ENCODE measurements at regions not wholly inside any gene's neighbourhood (a gene's known extent, or its start where the extent isn't known, plus 50 kb on each side); places are given as distances from the start of the nearest gene placed in this dataset.
"Not testable (repeated sequence)": the region's sequence is repeated elsewhere in the genome, so short reads cannot be mapped to it uniquely, and the experiment has no call there.

GRCh38 chr15:62649793-62650420, 392.6 kb upstream of the TPM1 start:
- no peak for DNase-seq

- DNase-seq, result no peak
Measured at GRCh38 chr15:62653122-62653521, 389.4 kb upstream of the TPM1 start.

DNA sequence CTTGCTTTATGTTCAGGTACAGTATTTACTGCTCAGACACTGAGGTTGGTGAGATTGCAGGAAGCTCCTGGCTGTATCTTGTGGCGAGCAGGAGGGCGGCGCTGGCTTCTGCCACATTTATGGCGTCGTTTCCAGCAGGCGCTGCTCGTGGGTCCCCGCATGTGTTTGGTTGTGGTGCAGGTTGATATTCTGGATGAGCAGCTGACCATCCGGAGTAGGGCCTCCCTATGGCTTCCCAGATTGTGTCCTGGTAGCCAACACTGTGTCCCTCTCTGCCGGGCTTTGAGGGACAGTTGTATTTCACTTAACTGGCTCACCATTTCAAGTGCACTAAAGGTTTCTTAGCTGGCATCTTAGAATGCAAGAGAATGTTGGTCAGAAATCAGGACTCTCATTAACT, 386.5 kb upstream of the TPM1 start:
- no peak for DNase-seq

DNA sequence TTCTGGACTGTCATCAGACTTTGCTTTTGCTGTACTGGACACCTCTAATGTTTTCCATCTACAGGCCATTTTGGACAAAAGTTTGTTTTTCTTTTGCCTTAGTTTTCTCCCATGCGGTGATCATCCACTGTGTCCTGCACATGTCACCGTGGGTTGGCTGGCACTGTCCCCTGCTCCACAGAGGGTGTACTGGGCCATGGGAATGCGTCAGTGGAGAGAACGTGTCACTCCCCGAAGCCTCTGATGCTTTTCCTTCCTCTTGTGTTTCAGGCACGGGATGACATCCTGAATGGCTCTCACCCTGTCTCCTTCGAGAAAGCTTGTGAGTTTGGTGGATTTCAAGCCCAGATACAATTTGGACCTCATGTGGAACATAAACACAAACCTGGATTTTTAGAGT, 385.0 kb upstream of the TPM1 start:
- not testable (repeated sequence) for DNase-seq

- no peak for DNase-seq
Measured at GRCh38 chr15:62658498-62658897, 384.0 kb upstream of the TPM1 start.

DNA sequence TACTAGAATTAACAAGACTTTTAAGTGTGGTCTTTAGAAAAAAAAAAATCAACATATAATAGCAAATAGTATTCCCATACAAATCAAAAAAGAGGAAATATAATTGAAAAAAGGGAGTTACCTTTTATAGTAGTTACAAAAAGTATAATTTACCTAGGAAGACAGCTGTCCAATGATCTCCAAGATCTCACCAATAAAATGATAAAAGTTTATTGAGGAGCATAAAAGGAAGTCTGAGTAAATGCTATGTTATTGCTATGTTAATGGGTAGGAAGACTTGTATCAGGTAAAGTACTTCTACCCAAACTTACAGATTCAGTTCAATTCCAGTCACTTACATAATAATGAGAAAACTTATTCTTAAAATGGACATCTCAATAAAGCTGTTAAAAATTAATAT, 379.0 kb upstream of the TPM1 start:
- no peak for DNase-seq

GRCh38 chr15:62665449-62665848, 377.1 kb upstream of the TPM1 start:
- DNase-seq, result no peak

GRCh38 chr15:62666046-62666445, 376.5 kb upstream of the TPM1 start:
- DNase-seq, result no peak

GRCh38 chr15:62672268-62672667, 370.3 kb upstream of the TPM1 start:
- no peak for DNase-seq

DNA sequence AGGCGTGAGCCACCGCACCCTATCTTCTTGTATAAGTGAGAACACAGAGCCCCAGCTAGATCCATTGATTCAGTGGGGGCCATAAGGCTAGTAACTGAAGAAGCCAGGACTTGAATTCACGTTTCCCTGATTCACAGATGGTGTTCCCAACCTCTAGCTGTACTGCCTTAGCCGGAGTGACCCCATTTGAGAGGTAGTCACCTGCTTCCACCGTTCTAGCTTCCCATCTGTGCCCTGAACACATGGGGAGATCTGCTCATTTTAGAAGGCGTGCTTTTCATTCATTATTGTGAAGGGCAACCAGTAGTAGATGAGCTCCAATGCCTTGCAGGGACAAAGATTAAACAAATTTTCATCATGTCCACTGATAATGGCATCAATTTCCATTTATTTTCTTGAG, 365.7 kb upstream of the TPM1 start:
- no peak for DNase-seq

GRCh38 chr15:62681939-62682896, 360.3 kb upstream of the TPM1 start:
- no peak for DNase-seq

DNA sequence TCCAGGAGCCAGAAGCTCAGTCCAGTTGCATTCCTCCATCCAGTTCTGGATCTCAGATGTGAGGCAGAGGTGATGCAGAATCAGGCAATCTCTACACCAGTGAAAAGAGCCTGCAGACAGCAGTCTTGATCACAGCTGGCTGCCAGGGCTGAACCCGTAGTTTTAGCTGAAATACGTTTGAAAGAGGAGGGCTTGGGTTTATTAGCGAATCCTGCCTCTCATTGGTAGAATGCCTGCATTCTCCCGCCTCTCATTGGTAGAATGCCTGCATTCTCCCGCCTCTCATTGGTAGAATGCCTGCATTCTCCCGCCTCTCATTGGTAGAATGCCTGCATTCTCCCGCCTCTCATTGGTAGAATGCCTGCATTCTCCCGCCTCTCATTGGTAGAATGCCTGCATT, 359.4 kb upstream of the TPM1 start:
- not testable (repeated sequence) for DNase-seq

DNA sequence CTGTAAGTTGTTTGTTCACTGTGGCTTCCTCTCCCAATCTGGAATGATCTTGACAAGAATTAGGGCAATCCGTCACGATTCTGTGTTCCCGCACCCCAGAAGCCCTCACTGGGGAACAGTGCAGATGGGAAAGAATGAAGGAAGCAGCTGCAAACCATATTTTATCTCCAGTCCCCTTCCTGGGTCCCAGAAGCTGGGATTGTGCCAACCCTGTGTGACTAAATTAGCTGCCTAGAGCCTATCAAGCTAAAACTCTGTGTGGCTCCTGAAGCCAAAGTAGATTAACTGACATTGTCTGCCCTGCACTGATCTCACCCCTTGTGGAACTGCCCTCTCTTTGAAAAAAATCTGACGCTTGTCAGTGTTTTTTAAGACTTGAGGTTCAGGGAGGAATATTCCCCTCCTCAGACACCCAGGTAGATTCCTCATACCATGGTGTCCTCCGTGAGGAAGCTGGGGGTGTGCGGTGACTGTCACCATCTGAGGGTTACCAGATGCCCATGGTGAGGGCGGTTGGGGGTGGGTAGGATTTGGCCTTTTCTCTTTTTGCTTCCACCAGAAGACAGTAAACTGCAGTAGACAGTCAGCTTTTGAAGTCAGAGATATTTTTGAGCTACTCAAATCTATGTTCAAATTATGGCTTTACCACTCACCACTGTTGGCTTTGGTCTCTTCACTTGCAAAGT, 358.3 kb upstream of the TPM1 start:
- no peak for DNase-seq

- no peak for DNase-seq
Measured at GRCh38 chr15:62691008-62691407, 351.5 kb upstream of the TPM1 start.

DNA sequence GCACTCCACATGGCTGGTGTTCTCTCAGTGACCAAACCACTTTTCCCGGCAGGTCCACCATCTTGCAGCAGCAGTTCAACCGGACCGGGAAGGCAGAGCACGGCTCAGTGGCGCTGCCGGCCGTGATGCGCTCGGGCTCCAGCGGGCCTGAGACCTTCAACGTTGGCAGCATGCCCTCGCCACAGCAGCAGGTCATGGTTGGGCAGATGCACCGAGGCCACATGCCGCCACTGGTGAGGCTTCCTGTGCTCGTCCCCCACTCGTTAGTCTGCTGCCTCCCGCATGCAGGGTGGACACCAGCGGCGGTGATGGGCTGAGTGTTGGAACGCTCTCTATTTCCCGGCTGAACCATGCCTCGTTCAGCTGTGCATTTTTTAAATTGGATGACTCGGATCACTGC, 344.9 kb upstream of the TPM1 start:
- no peak for DNase-seq

DNA sequence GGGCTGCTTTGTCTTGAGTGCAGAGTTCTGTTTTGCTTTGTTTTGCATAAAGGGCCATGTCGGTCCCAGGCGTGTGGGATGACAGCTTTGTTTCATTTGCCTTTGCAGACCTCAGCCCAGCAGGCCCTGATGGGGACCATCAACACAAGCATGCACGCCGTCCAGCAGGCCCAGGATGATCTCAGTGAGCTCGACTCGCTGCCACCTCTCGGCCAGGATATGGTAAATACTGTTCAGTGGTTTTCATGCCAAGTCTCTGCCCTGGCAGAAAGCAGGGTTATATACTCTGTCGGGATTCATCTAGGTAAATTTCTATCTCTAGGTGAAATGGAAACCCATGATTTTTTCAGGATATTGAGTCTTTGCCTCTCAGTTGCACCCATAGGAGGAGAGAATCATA, 343.9 kb upstream of the TPM1 start:
- DNase-seq, result peak; percentile 79 to 88

DNA sequence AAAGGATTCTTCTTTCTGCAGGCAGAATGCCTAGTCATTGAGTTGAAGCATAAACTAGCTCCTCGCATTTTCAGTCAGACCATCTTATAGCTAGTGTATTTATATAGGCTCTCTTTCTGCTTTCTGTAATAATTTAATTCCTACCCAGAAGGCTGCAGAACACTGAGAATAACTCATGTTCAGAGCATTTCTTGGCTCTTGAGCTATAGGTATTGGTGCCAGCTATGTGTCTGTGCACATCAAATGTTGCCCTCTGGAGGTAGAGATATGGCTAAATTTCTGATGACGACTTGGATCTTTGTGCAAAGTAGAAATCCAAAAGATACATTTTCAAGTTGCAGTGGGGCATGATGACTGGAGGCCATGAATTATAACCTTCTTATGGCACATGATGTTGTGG, 336.2 kb upstream of the TPM1 start:
- peak in 1 of 2 experiments; percentile 11 for DNase-seq

DNA sequence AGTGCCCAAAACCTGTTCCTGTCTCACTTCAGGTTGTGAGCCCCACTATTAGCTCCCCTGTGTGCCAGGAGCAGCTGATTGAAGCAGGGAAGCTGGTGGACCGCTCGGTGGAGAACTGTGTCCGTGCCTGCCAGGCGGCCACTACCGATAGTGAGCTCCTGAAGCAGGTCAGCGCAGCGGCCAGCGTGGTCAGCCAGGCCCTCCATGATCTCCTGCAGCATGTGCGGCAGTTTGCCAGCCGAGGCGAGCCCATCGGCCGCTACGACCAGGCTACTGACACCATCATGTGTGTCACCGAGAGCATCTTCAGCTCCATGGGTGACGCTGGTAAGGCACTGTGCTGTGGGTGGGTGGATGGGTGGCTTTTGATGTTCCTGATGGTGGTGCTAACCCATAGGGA, 334.1 kb upstream of the TPM1 start:
- no peak for DNase-seq

GRCh38 chr15:62709261-62709660, 333.3 kb upstream of the TPM1 start:
- DNase-seq, result no peak

GRCh38 chr15:62711691-62712454, 330.7 kb upstream of the TPM1 start:
- DNase-seq, result no peak

GRCh38 chr15:62712455-62712839, 330.1 kb upstream of the TPM1 start:
- DNase-seq, result no peak

DNA sequence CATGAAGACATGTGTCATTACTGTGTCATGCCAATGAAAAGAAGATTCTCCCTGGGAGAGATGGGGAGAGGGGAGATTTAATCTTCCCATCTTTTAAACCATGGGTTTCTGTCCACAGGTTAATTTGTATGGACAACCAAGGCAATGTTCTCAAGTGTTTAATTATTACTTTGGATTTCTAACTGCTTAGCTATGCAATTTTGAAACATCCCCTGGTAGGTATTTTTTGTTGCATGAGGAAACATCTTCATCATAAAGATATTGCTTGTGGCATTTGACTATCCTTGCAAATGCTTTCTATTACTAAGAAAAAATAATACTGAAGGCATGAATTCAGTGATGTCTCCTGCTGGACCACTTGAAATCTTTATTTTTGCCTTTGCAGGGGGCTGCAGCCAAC, 326.6 kb upstream of the TPM1 start:
- DNase-seq, result no peak

DNA sequence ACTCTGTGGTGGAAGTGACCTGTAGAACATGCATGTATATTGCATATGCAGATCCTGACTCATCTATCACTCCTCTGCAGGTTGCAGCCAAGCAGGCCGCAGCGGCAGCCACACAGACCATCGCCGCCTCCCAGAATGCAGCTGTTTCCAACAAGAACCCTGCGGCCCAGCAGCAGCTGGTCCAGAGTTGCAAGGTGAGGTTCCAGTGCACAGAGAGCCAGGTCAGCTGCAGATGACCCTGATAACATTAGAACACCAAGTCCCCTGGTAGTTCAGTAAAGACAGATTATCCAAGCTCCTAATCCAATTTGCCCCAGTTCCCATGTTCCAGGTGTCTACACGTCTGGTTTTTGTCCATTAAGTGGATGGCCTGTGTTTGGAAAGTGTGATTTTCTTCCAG, 325.1 kb upstream of the TPM1 start:
- no peak for DNase-seq

All from NCI-H526 (cell line).